ENCODE measurements at regions not wholly inside any gene's neighbourhood (a gene's known extent, or its start where the extent isn't known, plus 50 kb on each side); places are given as distances from the start of the nearest gene placed in this dataset.
"Not testable (repeated sequence)": the region's sequence is repeated elsewhere in the genome, so short reads cannot be mapped to it uniquely, and the experiment has no call there.

GRCh38 chr9:2545881-2546490 is 75.6 kb upstream of the VLDLR start:
- intact Hi-C loops (cut with micrococcal nuclease) = no loop called here

GRCh38 chr9:2555899-2556600 is 65.5 kb upstream of the VLDLR start:
- CTCF ChIA-PET (ENCODE audit: low intra/inter-chr PET ratio) = not testable (repeated sequence)

More at GRCh38 chr9:2545881-2546490, 75.6 kb upstream of the VLDLR start:
- Histone ChIP-seq H4K20me1 (replicated peaks; ENCODE audit: control insufficient read depth, insufficient read depth, low read length) (no peaks in the 10 kb centered on the region), H3K9me1 (ENCODE audit: control insufficient read depth, insufficient read depth, low read length) (no peaks in the 10 kb centered on the region), H2AFZ (ENCODE audit: low read depth, low read length) (no peak overlapping the region), H3K27ac (ENCODE audit: extremely low read depth, low read depth, low read length) (no peak overlapping the region), H3K79me2 (ENCODE audit: control insufficient read depth, insufficient read depth, low read length) (no peaks in the 10 kb centered on the region), H3K9ac (ENCODE audit: insufficient read depth in 1 of 2, low read depth in 2 of 2, low read length in 2 of 2) (no peak overlapping the region), H3K27me3 (ENCODE audit: control insufficient read depth in 2 of 2, insufficient read depth in 2 of 2, low read length in 2 of 2) (no peaks in the 10 kb centered on the region), H3K4me2 (ENCODE audit: insufficient read depth, low read length) (no peak overlapping the region), H3K9me3 (replicated peaks; ENCODE audit: control insufficient read depth, insufficient read depth, low read depth, low read length) (no peaks in the 10 kb centered on the region), H3K36me3 (ENCODE audit: control insufficient read depth, insufficient read depth, low read length) (no peaks in the 10 kb centered on the region), H3K4me1 (replicated peaks in 1 of 2; ENCODE audit: control insufficient read depth in 2 of 2, insufficient read depth in 2 of 2, low read length in 2 of 2) (no peaks in the 10 kb centered on the region), H3K4me3 (no peak overlapping the region)
- WGBS (ENCODE audit: insufficient coverage, low coverage, missing lambda C conversion rate) = 0% methylated on average over 6 of the region's 6 CpGs
- in situ Hi-C loops (cut with MboI) = no loop called here
- ChIA-PET POLR2A (no interaction called here), CTCF (ENCODE audit: low intra/inter-chr PET ratio) (no interaction called here)
- BruUV-seq (replicated peaks) = no TSS peak
- no peak for ATAC-seq
- DNase-seq (ENCODE audit: extremely low read depth in 1 of 4, low spot score in 3 of 4) = no peak
- FAIRE-seq = no peak
- TF ChIP-seq, protein P1, sequence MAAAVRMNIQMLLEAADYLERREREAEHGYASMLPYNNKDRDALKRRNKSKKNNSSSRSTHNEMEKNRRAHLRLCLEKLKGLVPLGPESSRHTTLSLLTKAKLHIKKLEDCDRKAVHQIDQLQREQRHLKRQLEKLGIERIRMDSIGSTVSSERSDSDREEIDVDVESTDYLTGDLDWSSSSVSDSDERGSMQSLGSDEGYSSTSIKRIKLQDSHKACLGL (CRISPR knock-in tag; IDR thresholded peaks at IDR 0.05; ENCODE audit: borderline replicate concordance, poor library complexity, severe bottlenecking) = no peak
- TF ChIP-seq ZNF239 (CRISPR knock-in tag; IDR thresholded peaks at IDR 0.05) = no peak
- no peak for TF ChIP-seq LCOR (CRISPR knock-in tag; IDR thresholded peaks at IDR 0.05)
- TF ChIP-seq HOMEZ (CRISPR knock-in tag; IDR thresholded peaks at IDR 0.05) = no peak
- TF ChIP-seq, protein P2, sequence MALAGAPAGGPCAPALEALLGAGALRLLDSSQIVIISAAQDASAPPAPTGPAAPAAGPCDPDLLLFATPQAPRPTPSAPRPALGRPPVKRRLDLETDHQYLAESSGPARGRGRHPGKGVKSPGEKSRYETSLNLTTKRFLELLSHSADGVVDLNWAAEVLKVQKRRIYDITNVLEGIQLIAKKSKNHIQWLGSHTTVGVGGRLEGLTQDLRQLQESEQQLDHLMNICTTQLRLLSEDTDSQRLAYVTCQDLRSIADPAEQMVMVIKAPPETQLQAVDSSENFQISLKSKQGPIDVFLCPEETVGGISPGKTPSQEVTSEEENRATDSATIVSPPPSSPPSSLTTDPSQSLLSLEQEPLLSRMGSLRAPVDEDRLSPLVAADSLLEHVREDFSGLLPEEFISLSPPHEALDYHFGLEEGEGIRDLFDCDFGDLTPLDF (CRISPR knock-in tag; IDR thresholded peaks at IDR 0.05) = no peak
- no peak for TF ChIP-seq POLR2H (tag; IDR thresholded peaks at IDR 0.05; ENCODE audit: low read depth)
- no peak for TF ChIP-seq KAT8 (IDR thresholded peaks at IDR 0.05; ENCODE audit: low read depth)

More at GRCh38 chr9:2555899-2556600, 65.5 kb upstream of the VLDLR start:
- DNase-seq (ENCODE audit: extremely low read depth in 1 of 4, low spot score in 3 of 4); BruUV-seq (replicated peaks); H3K27me3 ChIP-seq (ENCODE audit: control insufficient read depth in 2 of 2, insufficient read depth in 2 of 2, low read length in 2 of 2); H3K4me1 ChIP-seq (replicated peaks in 1 of 2; ENCODE audit: control insufficient read depth in 2 of 2, insufficient read depth in 2 of 2, low read length in 2 of 2); H3K9me1 ChIP-seq (ENCODE audit: control insufficient read depth, insufficient read depth, low read length); H4K20me1 ChIP-seq (replicated peaks; ENCODE audit: control insufficient read depth, insufficient read depth, low read length); H3K36me3 ChIP-seq (ENCODE audit: control insufficient read depth, insufficient read depth, low read length); H3K27ac ChIP-seq (ENCODE audit: extremely low read depth, low read depth, low read length); intact Hi-C loops (cut with micrococcal nuclease); FAIRE-seq; H3K9me3 ChIP-seq (replicated peaks; ENCODE audit: control insufficient read depth, insufficient read depth, low read depth, low read length); H3K9ac ChIP-seq (ENCODE audit: insufficient read depth in 1 of 2, low read depth in 2 of 2, low read length in 2 of 2); H3K4me3 ChIP-seq; POLR2A ChIA-PET; ATAC-seq; H2AFZ ChIP-seq (ENCODE audit: low read depth, low read length); in situ Hi-C loops (cut with MboI); H3K79me2 ChIP-seq (ENCODE audit: control insufficient read depth, insufficient read depth, low read length); H3K4me2 ChIP-seq (ENCODE audit: insufficient read depth, low read length): not testable (repeated sequence)
- 0% methylated on average over 6 of the region's 7 CpGs for WGBS (ENCODE audit: insufficient coverage, low coverage, missing lambda C conversion rate)
